ENCODE measurements at regions not wholly inside any gene's neighbourhood (a gene's known extent, or its start where the extent isn't known, plus 50 kb on each side); places are given as distances from the start of the nearest gene placed in this dataset.

DNA sequence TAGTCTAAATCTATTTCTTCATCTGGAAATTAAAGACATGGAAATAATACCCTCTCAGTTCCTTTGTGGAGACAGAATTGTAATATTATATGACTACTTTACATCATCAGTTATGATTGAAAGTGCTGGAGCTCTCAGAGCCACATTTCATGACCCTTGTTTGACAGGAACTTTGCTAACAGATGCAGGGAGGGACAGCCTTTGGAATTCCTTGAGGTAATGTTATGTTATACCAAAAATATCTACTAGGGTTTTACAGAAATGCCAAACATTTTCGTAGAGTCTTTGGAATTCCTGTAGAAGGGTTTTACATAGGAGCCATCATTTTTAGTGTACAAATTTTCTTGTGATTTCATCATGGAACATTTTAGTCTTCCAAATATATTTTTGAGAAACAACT lies 57.4 kb upstream of the ADAMTS5 start:
- no peak for DNase-seq (ENCODE audit: low spot score)

DNA sequence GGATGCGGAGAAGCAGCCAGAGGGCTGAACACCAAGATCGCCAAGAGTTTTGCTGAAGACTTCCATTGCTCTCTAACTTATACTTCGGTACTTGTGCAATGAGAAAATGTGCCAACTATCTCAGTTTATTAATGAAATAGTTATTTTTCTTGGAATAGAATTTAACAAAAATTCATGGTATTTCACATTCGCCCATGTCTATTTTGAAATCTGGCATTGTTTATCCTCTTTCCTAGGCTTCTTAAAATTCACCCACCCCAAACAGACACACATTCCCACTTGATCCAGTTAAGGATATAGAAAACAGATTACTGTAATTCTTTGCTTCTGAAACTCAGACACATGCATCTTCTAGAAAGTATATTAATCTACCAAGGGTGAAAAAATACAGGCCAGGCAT lies 56.3 kb upstream of the ADAMTS5 start:
- DNase-seq (ENCODE audit: low spot score), result no peak

DNA sequence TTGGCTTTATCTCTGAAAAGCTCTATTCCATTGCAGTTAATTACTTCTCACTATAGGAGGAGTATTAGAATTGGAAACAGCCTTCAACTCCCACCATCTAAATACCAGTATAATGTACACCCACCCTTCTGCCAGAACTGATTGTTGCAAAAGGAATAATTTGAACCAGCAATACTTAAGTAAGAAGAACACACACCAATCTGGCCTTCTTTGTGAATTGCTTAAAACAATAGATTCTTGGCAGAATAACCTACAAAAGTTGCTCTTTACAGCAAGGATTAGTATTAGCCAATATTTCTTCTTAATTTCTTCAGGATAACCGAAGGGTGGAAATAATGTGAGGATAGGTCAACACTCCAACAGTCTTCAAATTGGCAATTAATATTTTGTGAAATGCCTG lies 54.9 kb upstream of the ADAMTS5 start:
- DNase-seq (ENCODE audit: low spot score), result no peak

DNA sequence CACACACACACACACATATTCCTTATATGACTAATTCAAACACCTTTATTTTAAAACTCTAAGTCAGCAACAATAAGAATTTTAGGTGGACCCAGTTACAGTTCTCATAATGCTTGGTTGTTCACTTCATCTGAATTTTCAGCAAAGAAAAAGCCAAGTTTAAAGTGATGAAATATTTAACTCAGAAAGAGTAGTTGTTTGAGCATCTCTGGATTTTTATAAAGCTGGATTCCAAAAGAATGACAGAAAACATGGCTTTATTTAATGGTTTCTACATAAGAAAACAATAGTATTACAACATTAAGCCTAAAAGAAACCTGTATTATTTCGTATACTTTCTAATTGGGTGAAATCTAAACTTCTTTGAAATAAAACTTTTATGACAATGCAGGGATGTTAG lies 54.2 kb upstream of the ADAMTS5 start:
- DNase-seq (ENCODE audit: low spot score), result no peak

DNA sequence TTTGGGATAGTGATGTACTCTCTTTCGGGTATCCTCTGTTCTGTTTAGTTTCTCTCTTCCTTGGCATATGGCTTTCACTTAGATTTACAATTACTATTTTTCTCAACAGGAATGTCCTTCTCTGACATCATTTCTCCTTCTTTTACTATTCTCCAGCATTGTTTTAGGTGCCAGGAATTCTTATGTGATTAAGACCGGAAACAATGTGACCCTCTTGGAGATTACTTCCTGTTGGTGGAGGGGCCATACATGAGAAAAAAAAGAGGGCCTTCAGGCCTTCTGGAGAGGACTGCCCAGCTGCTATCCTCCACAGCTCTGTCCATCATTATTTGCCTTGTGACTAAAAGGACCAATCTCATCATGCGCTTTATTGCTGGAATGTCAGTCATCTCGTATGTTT lies 50.4 kb upstream of the ADAMTS5 start:
- no peak for DNase-seq (ENCODE audit: low spot score)

All from A172 (cell line).